HG03439 (cell line): ENCODE measurements at regions not wholly inside any gene's neighbourhood (a gene's known extent, or its start where the extent isn't known, plus 50 kb on each side); places are given as distances from the start of the nearest gene placed in this dataset.

Experiments used
- ATAC-seq: cut with Tn5 transposase; IDR thresholded peaks from one replicate; pipeline ENCODE4 v1.9.1; 2021; ENCODE audit warnings: mild to moderate bottlenecking, moderate library complexity; ENCODE audit not compliant: unreplicated experiment

- no peak for ATAC-seq
These were observed 53.6 kb upstream of the DDX18 start for GRCh38 chr2:117760916-117761315.

DNA sequence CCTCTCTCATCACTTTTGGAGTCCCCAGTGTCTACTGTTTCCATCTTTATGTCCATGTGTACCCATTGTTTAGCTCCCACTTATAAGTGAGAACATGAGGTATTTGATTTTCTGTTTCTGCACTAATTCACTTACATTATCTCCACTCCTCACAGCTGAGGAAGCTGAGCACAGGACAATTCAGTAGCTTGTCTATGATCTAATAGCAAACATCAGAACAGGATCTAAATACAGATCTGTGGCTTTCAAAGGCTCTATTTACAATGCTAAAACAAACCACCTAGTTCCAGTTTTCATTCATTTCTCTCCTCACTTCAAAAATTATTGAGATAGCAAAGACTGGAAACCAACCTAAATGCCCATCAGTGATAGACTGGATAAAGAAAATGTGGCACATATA lies 52.0 kb upstream of the DDX18 start:
- ATAC-seq = no peak

GRCh38 chr2:117763804-117764203 lies 50.7 kb upstream of the DDX18 start:
- ATAC-seq = no peak
